ENCODE measurements at regions not wholly inside any gene's neighbourhood (a gene's known extent, or its start where the extent isn't known, plus 50 kb on each side); places are given as distances from the start of the nearest gene placed in this dataset.

DNA sequence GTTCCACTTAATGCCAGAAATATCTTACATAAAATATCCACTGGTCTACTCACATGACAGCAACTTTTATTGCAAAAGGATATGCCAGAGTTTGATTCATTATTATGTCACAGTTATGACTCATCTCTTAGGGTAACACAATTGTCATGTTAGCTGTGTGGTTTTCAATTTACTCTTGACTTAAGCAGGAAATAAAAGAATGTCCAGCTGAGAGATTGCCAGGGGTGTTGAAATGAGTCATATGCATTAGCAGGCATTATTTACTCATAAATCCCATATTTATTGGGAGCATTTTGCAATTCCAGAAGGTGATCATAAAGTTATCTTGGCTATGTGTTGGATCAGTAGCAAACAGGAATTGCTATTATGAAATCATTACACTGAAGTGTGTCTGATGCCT lies 1164.6 kb upstream of the CDH18 start:
- TF ChIP-seq, protein P1, sequence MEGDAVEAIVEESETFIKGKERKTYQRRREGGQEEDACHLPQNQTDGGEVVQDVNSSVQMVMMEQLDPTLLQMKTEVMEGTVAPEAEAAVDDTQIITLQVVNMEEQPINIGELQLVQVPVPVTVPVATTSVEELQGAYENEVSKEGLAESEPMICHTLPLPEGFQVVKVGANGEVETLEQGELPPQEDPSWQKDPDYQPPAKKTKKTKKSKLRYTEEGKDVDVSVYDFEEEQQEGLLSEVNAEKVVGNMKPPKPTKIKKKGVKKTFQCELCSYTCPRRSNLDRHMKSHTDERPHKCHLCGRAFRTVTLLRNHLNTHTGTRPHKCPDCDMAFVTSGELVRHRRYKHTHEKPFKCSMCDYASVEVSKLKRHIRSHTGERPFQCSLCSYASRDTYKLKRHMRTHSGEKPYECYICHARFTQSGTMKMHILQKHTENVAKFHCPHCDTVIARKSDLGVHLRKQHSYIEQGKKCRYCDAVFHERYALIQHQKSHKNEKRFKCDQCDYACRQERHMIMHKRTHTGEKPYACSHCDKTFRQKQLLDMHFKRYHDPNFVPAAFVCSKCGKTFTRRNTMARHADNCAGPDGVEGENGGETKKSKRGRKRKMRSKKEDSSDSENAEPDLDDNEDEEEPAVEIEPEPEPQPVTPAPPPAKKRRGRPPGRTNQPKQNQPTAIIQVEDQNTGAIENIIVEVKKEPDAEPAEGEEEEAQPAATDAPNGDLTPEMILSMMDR (IDR thresholded peaks at IDR 0.05; ENCODE audit: insufficient read depth, low read length) = no peak
- no peak for TF ChIP-seq POLR2AphosphoS5 (IDR thresholded peaks at IDR 0.05; ENCODE audit: low read depth)
- no peak for TF ChIP-seq GABPA (IDR thresholded peaks at IDR 0.05; ENCODE audit: low read depth)
